ENCODE measurements at regions not wholly inside any gene's neighbourhood (a gene's known extent, or its start where the extent isn't known, plus 50 kb on each side); places are given as distances from the start of the nearest gene placed in this dataset.

DNA sequence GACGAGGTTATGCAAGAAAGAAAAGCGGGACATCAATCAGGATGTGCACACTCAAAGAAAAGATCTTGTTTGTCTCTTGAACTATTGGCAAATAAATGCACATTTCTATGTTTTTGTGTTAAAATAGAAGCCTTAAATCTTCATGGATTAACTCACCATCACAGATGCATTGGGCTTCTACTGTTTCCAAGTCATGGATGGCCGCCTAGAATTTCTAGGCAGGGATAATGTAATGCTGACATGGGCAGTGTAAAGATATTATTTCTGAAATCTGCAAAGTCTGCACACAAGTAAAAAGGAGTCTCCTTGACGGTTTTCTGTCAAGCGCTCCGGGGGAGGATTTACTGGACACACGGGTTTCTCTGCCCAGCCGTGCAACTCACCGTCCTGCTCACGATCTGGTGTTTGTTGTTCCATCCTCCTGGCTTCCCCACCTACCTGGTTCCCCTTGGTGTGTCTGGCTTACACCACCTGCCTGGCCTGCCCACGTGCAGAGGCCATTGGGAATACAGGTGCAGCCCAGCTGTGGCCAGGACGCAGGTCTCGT is 103.3 kb upstream of the FZD10 start:
- H3K27ac Mint-ChIP-seq (ENCODE audit: unreplicated experiment) = no peak overlapping the region
- H3K36me3 Mint-ChIP-seq (ENCODE audit: unreplicated experiment) = no peaks in the 10 kb centered on the region
- TF ChIP-seq, protein P1, sequence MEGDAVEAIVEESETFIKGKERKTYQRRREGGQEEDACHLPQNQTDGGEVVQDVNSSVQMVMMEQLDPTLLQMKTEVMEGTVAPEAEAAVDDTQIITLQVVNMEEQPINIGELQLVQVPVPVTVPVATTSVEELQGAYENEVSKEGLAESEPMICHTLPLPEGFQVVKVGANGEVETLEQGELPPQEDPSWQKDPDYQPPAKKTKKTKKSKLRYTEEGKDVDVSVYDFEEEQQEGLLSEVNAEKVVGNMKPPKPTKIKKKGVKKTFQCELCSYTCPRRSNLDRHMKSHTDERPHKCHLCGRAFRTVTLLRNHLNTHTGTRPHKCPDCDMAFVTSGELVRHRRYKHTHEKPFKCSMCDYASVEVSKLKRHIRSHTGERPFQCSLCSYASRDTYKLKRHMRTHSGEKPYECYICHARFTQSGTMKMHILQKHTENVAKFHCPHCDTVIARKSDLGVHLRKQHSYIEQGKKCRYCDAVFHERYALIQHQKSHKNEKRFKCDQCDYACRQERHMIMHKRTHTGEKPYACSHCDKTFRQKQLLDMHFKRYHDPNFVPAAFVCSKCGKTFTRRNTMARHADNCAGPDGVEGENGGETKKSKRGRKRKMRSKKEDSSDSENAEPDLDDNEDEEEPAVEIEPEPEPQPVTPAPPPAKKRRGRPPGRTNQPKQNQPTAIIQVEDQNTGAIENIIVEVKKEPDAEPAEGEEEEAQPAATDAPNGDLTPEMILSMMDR (IDR thresholded peaks at IDR 0.05) = no peak
- H3K4me1 Mint-ChIP-seq (ENCODE audit: unreplicated experiment) = no peaks in the 10 kb centered on the region
- no peaks in the 10 kb centered on the region for H3K27me3 Mint-ChIP-seq (ENCODE audit: unreplicated experiment)
- H3K4me3 Mint-ChIP-seq (ENCODE audit: unreplicated experiment) = no peak overlapping the region
- peaks cover 4% of the 10 kb centered on the region for H3K9me3 Mint-ChIP-seq (ENCODE audit: unreplicated experiment)
- no peak for DNase-seq (ENCODE audit: extremely low spot score, unreplicated experiment)

DNA sequence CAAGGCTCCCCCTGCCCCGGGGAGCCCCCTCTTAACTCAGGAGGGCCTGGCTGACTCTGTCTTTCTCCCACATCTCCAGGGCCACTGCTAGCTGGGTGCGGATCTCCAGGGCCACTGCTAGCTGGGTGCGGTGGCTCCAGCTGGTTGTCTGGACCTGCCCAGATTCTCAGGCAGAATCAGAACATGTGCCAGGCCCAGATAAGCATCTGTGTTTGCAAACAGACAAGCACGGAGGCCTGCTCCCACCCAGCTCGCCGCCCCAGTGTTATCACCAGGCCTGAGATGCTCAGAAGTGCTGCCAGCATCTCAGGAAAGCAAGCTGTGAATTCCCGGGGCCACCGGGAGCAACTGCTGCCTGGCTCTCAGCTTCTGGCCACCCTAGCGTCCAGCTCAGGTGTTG is 98.4 kb upstream of the FZD10 start:
- no peaks in the 10 kb centered on the region for H3K36me3 Mint-ChIP-seq (ENCODE audit: unreplicated experiment)
- H3K27ac Mint-ChIP-seq (ENCODE audit: unreplicated experiment) = no peak overlapping the region
- DNase-seq (ENCODE audit: extremely low spot score, unreplicated experiment) = no peak
- no peak overlapping the region for H3K4me3 Mint-ChIP-seq (ENCODE audit: unreplicated experiment)
- TF ChIP-seq, protein P1 (IDR thresholded peaks at IDR 0.05) = no peak
- no peaks in the 10 kb centered on the region for H3K4me1 Mint-ChIP-seq (ENCODE audit: unreplicated experiment)
- peaks cover 19% of the 10 kb centered on the region for H3K9me3 Mint-ChIP-seq (ENCODE audit: unreplicated experiment)
- H3K27me3 Mint-ChIP-seq (ENCODE audit: unreplicated experiment) = no peaks in the 10 kb centered on the region

DNA sequence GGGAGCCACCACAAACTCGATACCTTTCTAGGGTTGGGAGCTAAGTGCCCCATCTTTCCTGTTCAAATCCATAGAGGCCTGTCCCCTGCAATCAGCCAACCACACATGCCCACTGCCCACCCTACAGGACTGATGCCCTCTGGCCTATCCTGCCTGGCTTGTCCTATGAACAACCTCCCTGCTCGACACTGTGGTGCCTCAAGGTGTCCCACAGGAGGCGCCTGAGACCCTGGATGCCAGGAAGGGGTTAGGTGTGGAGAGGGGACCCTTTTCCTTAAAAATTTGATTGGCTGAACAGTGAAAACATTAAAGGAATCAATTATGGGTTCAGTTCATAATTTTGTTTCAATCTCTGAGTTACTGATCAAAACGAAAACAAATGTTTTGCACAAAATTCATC is 97.3 kb upstream of the FZD10 start:
- no peak overlapping the region for H3K4me3 Mint-ChIP-seq (ENCODE audit: unreplicated experiment)
- no peaks in the 10 kb centered on the region for H3K27me3 Mint-ChIP-seq (ENCODE audit: unreplicated experiment)
- DNase-seq (ENCODE audit: extremely low spot score, unreplicated experiment) = no peak
- TF ChIP-seq, protein P1 (IDR thresholded peaks at IDR 0.05) = no peak
- H3K27ac Mint-ChIP-seq (ENCODE audit: unreplicated experiment) = no peak overlapping the region
- no peaks in the 10 kb centered on the region for H3K4me1 Mint-ChIP-seq (ENCODE audit: unreplicated experiment)
- peaks cover 19% of the 10 kb centered on the region for H3K9me3 Mint-ChIP-seq (ENCODE audit: unreplicated experiment)
- no peaks in the 10 kb centered on the region for H3K36me3 Mint-ChIP-seq (ENCODE audit: unreplicated experiment)

DNA sequence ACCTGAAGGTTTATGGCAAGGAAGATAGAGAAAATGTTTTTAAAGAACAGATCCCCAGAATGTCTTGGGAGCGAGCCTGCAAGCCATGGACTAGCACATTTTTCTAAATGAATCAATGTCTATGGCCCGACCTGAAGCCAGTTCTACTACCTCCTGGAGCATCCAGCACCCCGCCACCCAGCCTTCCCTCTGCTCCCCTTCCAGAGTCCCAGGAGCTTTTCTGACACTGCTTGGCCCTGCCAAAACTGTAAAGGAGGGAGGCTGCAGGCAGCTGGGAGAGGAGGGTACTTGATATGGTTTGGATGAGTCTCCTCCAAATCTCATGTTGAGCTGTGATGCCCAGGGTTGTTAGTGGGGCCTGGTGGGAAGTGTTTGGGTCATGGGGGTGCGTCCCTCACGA is 95.5 kb upstream of the FZD10 start:
- Mint-ChIP-seq H3K9me3 (ENCODE audit: unreplicated experiment) (peaks cover 17% of the 10 kb centered on the region), H3K4me3 (ENCODE audit: unreplicated experiment) (no peak overlapping the region), H3K27ac (ENCODE audit: unreplicated experiment) (no peak overlapping the region), H3K4me1 (ENCODE audit: unreplicated experiment) (no peaks in the 10 kb centered on the region), H3K36me3 (ENCODE audit: unreplicated experiment) (no peaks in the 10 kb centered on the region), H3K27me3 (ENCODE audit: unreplicated experiment) (no peaks in the 10 kb centered on the region)
- no peak for DNase-seq (ENCODE audit: extremely low spot score, unreplicated experiment)
- TF ChIP-seq, protein P1 (IDR thresholded peaks at IDR 0.05) = no peak

DNA sequence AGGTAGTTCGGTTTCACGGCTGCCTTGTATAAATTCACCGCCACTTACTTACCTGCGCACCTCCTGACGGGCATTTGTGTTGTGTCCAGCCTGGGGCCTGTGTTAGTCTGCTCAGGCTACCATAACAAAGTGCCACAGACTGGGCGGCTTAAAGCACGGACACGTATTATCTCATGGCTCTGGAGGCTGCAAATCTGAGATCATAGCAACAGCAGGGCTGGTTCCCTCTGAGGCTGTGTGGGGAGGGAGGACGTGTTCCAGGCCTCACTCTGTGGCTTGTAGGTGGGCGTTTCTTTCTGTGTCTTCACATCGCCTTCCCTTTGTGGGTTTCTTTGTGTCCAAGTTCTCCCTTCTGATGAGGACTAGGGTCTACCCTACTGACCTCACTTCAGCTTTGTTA is 93.5 kb upstream of the FZD10 start:
- Mint-ChIP-seq H3K27ac (ENCODE audit: unreplicated experiment) (no peak overlapping the region), H3K4me1 (ENCODE audit: unreplicated experiment) (no peaks in the 10 kb centered on the region), H3K4me3 (ENCODE audit: unreplicated experiment) (no peak overlapping the region), H3K27me3 (ENCODE audit: unreplicated experiment) (no peaks in the 10 kb centered on the region), H3K36me3 (ENCODE audit: unreplicated experiment) (no peaks in the 10 kb centered on the region), H3K9me3 (ENCODE audit: unreplicated experiment) (peaks cover 27% of the 10 kb centered on the region)
- DNase-seq (ENCODE audit: extremely low spot score, unreplicated experiment) = no peak
- TF ChIP-seq, protein P1 (IDR thresholded peaks at IDR 0.05) = no peak

Data from osteocyte (in vitro differentiated cells).